Heart left ventricle (tissue), 16 donors: ENCODE measurements at regions not wholly inside any gene's neighbourhood (a gene's known extent, or its start where the extent isn't known, plus 50 kb on each side); places are given as distances from the start of the nearest gene placed in this dataset.

Source experiments
- ATAC-seq, 4 donors: fragments of 200-7000 bp; cut with Tn5 transposase; one replicate each; pipeline ENCODE4 v1.9.1; 2020 to 2022; ENCODE audit warnings: moderate library complexity in 4 of 4, mild to moderate bottlenecking in 3 of 4, moderate number of reproducible peaks in 1 of 4
- DNase-seq, 5 donors: peaks; one replicate each; pipeline ENCODE4 v3.0.0-alpha.2; 2020
- H3K27ac ChIP-seq, 12 donors: fragments of 200-600 bp; sonication (generic) in 4 of 12; one replicate each; pipeline versions ENCODE4 v1.5.0 to v1.8.0; 2016 to 2022; ENCODE audit warnings: mild to moderate bottlenecking in 2 of 12
- H3K27me3 ChIP-seq, 9 donors: fragments of 200-600 bp; sonication (generic) in 2 of 9; one replicate each; pipeline versions ENCODE4 v1.5.1 to v1.8.0; 2016 to 2022; ENCODE audit warnings: mild to moderate bottlenecking in 3 of 9
- H3K36me3 ChIP-seq, 9 donors: fragments of 200-600 bp; sonication (generic) in 2 of 9; one replicate each; pipeline versions ENCODE4 v1.5.0 to v1.8.0; 2018 to 2022; ENCODE audit warnings: mild to moderate bottlenecking in 2 of 9
- H3K4me1 ChIP-seq, 12 donors: fragments of 200-600 bp; sonication (generic) in 4 of 12; one replicate each; pipeline versions ENCODE4 v1.5.0 to v1.8.0; 2016 to 2022; ENCODE audit warnings: mild to moderate bottlenecking in 3 of 12
- H3K4me3 ChIP-seq, 12 donors: fragments of 200-600 bp; sonication (generic) in 4 of 12; one replicate each; pipeline versions ENCODE4 v1.5.0 to v1.8.0; 2017 to 2022; ENCODE audit warnings: mild to moderate bottlenecking in 9 of 12, moderate library complexity in 4 of 12
- H3K9me3 ChIP-seq, 12 donors: fragments of 200-600 bp; sonication (generic) in 4 of 12; one replicate each; pipeline versions ENCODE4 v1.5.0 to v1.8.0; 2016 to 2022; ENCODE audit warnings: mild to moderate bottlenecking in 1 of 12
- POLR2A ChIP-seq, 2 donors: fragments of 450-650 bp; IDR thresholded peaks; one replicate each; pipeline ENCODE4 v1.6.1; 2017; ENCODE audit warnings: antibody characterized with exemption in 2 of 2, mild to moderate bottlenecking in 2 of 2, moderate library complexity in 2 of 2
- WGBS, 4 donors: extraction: QIAGEN DNeasy Blood & Tissue Kit in 2 of 4; methylation state at CpG; one replicate each; pipeline versions ENCODE4 v1.1.5 to v1.1.7; 2013 to 2018; 5-methylcytosine and 5-hydroxymethylcytosine counted together
- intact Hi-C, 10 donors: fragments of 100-400 bp; cut with DNase I; formaldehyde crosslinking; loops; one replicate each; pipeline versions ENCODE4 v1.11.1 to v1.14.2; 2022
- TF ChIP-seq, protein P1 (sequence below), 12 donors: fragments of 200-600 bp; sonication (generic) in 4 of 12; IDR thresholded peaks; one replicate each; pipeline versions ENCODE4 v1.5.0 to v1.8.0; 2018 to 2022; ENCODE audit warnings: antibody characterized with exemption in 12 of 12, mild to moderate bottlenecking in 5 of 12
- donor health status: ischemic (EF 13 %, LVEDD 7.1; RV severe dilation, severe dysfunction).
- donor health status: healthy with polysubstance abuse.
- donor health status: DM: no; HTN: yes; CAD: no.
- donor health status: DM: no; HTN: no; CAD: no.
- donor health status: ischemic (EF 25% LVEDD 6.9; RV normal size, moderate dysfunction).
- donor health status: ischemic (EF 25% LVEDD 5.7; RV mildly dilated, moderate dysfunction).
- donor health status: healthy.
- donor health status: DM: yes; HTN: yes; CAD: no.
- donor health status: ischemic (EF 35%, LVEDD 5.7; RV mildly dilated, moderate dysfunction).
- donor health status: nonischemic (EF 11% LVEDD 7.7; RV severe dilation, severe dysfunction).
- donor health status: DM: yes; HTN: yes; CAD: no.
- donor health status: PGD.
- donor health status: ischemic (EF 29% LVEDD 5.4; RV normal size, mild dysfunction).
- donor health status: nonischemic (EF 23%, LVEDD 6.1; RV moderate dilation, normal function).

DNA sequence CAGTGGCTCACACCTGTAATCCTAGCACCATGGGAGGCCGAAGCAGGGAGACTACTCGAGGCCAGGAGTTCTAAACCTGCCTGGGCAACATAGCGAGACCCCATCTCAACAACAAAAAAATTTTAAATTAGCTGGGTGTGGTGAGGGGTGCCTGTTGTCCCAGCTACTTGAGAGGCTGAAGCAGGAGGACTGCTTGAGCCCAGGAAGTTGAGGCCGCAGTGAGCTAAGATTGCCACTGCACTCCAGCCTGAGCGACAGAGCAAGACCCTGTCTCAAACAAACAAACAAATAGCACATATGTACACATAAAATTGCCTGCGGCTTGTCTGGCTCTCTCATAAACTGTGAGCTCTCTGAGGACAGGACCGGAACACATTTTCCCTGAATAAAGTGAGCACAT lies 106.3 kb downstream of the BANF2 start:
- TF ChIP-seq, protein P1, sequence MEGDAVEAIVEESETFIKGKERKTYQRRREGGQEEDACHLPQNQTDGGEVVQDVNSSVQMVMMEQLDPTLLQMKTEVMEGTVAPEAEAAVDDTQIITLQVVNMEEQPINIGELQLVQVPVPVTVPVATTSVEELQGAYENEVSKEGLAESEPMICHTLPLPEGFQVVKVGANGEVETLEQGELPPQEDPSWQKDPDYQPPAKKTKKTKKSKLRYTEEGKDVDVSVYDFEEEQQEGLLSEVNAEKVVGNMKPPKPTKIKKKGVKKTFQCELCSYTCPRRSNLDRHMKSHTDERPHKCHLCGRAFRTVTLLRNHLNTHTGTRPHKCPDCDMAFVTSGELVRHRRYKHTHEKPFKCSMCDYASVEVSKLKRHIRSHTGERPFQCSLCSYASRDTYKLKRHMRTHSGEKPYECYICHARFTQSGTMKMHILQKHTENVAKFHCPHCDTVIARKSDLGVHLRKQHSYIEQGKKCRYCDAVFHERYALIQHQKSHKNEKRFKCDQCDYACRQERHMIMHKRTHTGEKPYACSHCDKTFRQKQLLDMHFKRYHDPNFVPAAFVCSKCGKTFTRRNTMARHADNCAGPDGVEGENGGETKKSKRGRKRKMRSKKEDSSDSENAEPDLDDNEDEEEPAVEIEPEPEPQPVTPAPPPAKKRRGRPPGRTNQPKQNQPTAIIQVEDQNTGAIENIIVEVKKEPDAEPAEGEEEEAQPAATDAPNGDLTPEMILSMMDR (IDR thresholded peaks at IDR 0.05) = no peak
- no peak for TF ChIP-seq POLR2A (IDR thresholded peaks at IDR 0.05)
- intact Hi-C loops = loop anchor here in 8 of 10 donors (2.0 to 10.0 kb wide), 7 partner anchors 36 to 125 kb away; partner anchors contain the start of gene RRBP1 (in 4 of the 8)
- WGBS, 4 donors = 80 to 87% (median 86%) methylated on average over 7 of the region's 7 CpGs
- H3K36me3 ChIP-seq = no peaks in the 10 kb centered on the region
- peak overlapping the region; percentile 11 to 84 (median 74) for H3K27ac ChIP-seq
- peak overlapping the region in 4 of 12 donors; percentile 13 to 29 (median 23) for H3K4me3 ChIP-seq
- no peaks in the 10 kb centered on the region for H3K9me3 ChIP-seq
- H3K27me3 ChIP-seq = no peaks in the 10 kb centered on the region
- peaks cover 5 to 47% (median 37%) of the 10 kb centered on the region in 12 donors for H3K4me1 ChIP-seq
- ATAC-seq (no peak), DNase-seq (no peak)

DNA sequence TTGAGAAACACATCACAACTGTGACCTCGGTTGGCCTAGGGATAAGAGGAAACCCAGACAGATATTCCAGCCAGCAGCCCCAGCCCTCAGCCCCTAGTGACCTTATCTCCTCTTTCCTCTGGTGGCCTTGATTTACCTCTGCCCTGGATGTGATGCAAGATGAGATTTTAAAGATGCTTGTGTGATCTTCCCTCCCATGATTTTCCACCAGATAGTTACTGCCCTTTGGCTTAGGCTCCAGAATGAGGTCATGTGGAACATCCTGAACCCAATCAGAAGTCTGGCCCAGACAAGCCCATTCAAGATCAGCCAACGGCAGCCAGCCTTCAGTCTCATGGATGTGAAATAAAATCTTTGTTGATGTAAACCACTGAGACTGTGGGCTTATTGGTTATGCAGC lies 104.0 kb downstream of the BANF2 start:
- no peaks in the 10 kb centered on the region for H3K36me3 ChIP-seq
- H3K9me3 ChIP-seq = peaks cover 0 to 6% (median 0%) of the 10 kb centered on the region in 12 donors
- no peaks in the 10 kb centered on the region for H3K27me3 ChIP-seq
- H3K4me3 ChIP-seq = no peak overlapping the region
- intact Hi-C loops = loop anchor here in 3 of 10 donors (10.0 kb wide), 2 partner anchors 91 to 119 kb away; partner anchors contain the start of gene RRBP1 (in 2 of the 3)
- H3K27ac ChIP-seq = peak overlapping the region in 1 of 12 donors; percentile 17
- TF ChIP-seq POLR2A (IDR thresholded peaks at IDR 0.05) = no peak
- TF ChIP-seq, protein P1 (IDR thresholded peaks at IDR 0.05) = no peak
- 63 to 78% (median 71%) methylated on average over 2 of the region's 2 CpGs for WGBS, 4 donors
- H3K4me1 ChIP-seq = peaks cover 5 to 31% (median 28%) of the 10 kb centered on the region in 12 donors
- peak in 1 of 4 donors; percentile 57 for ATAC-seq
- peak in 1 of 5 donors; percentile 50 for DNase-seq

DNA sequence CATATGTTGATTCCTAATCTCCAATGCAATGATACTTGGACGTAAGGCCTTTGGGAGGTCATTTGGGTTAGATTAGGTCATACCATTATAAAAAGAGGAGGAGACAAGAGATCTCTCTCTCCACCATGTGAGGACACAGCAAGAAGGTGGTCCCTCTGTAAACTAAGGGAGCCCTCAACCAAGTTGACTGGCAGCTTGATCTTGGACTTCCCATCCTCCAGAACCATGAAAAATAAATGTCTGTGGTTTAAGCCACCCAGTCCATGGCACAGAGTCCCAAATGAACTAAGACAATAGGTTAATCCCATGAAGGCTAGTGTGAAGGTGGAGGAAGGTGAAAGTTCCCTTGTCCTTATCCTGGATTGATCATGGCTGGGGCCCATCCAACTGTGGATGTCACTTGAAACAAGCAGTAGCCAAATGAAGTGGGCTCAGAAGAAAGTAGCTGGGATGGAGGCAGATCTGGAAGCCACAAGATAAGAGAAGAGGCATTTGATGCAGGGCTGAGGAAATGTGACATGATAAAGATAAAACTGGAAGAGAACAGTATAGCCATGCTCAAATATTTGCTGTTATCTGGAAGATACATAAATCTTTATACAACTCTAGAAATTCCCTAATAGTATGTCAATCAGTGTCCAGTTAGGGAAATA lies 99.9 kb downstream of the BANF2 start:
- ATAC-seq (no peak), DNase-seq (no peak)
- peaks cover 0 to 20% (median 8%) of the 10 kb centered on the region in 12 donors for H3K4me1 ChIP-seq
- H3K27ac ChIP-seq = no peak overlapping the region
- WGBS, 4 donors = 89 to 100% (median 96%) methylated on average over 1 of the region's 1 CpG
- no peaks in the 10 kb centered on the region for H3K36me3 ChIP-seq
- no peaks in the 10 kb centered on the region for H3K27me3 ChIP-seq
- intact Hi-C loops = loop anchor here in 3 of 10 donors (10.0 kb wide), 2 partner anchors 95 to 115 kb away; partner anchors contain the start of gene RRBP1 (in 2 of the 3)
- TF ChIP-seq, protein P1 (IDR thresholded peaks at IDR 0.05) = no peak
- no peak for TF ChIP-seq POLR2A (IDR thresholded peaks at IDR 0.05)
- peaks cover 0 to 6% (median 0%) of the 10 kb centered on the region in 12 donors for H3K9me3 ChIP-seq
- H3K4me3 ChIP-seq = no peak overlapping the region

DNA sequence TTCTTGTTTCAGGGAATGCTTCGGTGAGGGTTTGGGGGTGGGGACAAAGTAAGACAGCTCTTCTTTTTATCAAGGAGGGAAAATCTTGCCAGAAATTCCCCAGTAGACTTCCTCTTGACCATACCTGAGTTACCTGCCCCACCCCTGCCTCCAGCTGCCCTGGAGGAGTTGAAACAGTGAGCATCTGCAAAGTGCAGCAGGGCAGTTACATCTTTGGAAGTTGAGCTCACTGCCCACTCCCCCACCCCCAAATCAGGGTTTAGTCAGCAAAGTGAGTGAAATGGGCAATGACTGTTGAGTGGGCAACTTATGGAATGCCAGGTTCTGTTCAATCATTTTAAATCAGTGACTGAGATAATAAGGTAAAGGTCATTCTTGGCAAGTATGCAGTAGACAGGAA lies 98.8 kb downstream of the BANF2 start:
- intact Hi-C loops = no loop called here

More for the DNA sequence above, 98.8 kb downstream of the BANF2 start:
- WGBS, 4 donors = 95 to 100% (median 97%) methylated on average over 1 of the region's 1 CpG
- H3K27ac ChIP-seq = no peak overlapping the region
- no peaks in the 10 kb centered on the region for H3K36me3 ChIP-seq
- DNase-seq (no peak), ATAC-seq (no peak)
- TF ChIP-seq, protein P1 (IDR thresholded peaks at IDR 0.05) = no peak
- no peak for TF ChIP-seq POLR2A (IDR thresholded peaks at IDR 0.05)
- peaks cover 0 to 6% (median 0%) of the 10 kb centered on the region in 12 donors for H3K9me3 ChIP-seq
- no peaks in the 10 kb centered on the region for H3K27me3 ChIP-seq
- no peak overlapping the region for H3K4me3 ChIP-seq
- peaks cover 0 to 20% (median 8%) of the 10 kb centered on the region in 12 donors for H3K4me1 ChIP-seq
